Smooth muscle cell (in vitro differentiated cells): ENCODE measurements at regions not wholly inside any gene's neighbourhood (a gene's known extent, or its start where the extent isn't known, plus 50 kb on each side); places are given as distances from the start of the nearest gene placed in this dataset.

Experiments used
- DNase-seq: peaks from one replicate; lab custom pipeline; 2025; ENCODE audit not compliant: unreplicated experiment; lab: John Stamatoyannopoulos, UW
- H2AFZ ChIP-seq: fragments of 200-600 bp; sonication (generic); 2 replicates; pipeline ENCODE4 v1.6.0; 2016; ENCODE audit warnings: antibody characterized with exemption, low read depth, mild to moderate bottlenecking
- H3F3A ChIP-seq: fragments of 200-600 bp; sonication (generic); 2 replicates; pipeline ENCODE4 v1.6.0; 2017; ENCODE audit warnings: antibody characterized with exemption, low read depth
- H3K27ac ChIP-seq: fragments of 200-600 bp; sonication (generic); 2 replicates; pipeline ENCODE4 v1.5.1; 2016; ENCODE audit warnings: low read depth, mild to moderate bottlenecking
- H3K27me3 ChIP-seq: fragments of 200-600 bp; sonication (generic); 2 replicates; pipeline ENCODE4 v1.6.1; 2016; ENCODE audit warnings: low read depth, mild to moderate bottlenecking
- H3K36me3 ChIP-seq: fragments of 200-600 bp; sonication (generic); 2 replicates; pipeline ENCODE4 v1.5.1; 2016; ENCODE audit warnings: low read depth
- H3K4me1 ChIP-seq: fragments of 200-600 bp; sonication (generic); 2 replicates; pipeline ENCODE4 v1.5.1; 2016; ENCODE audit warnings: low read depth
- H3K4me2 ChIP-seq: fragments of 200-600 bp; sonication (generic); 2 replicates; pipeline ENCODE4 v1.6.0; 2016; ENCODE audit warnings: mild to moderate bottlenecking
- H3K4me3 ChIP-seq: fragments of 200-600 bp; sonication (generic); 2 replicates; pipeline ENCODE4 v1.5.1; 2016; ENCODE audit warnings: mild to moderate bottlenecking
- H3K79me2 ChIP-seq: fragments of 200-600 bp; sonication (generic); 2 replicates; pipeline ENCODE4 v1.6.0; 2016; ENCODE audit warnings: low read depth, mild to moderate bottlenecking
- H3K9ac ChIP-seq: fragments of 200-600 bp; sonication (generic); 2 replicates; pipeline ENCODE4 v1.6.0; 2016; ENCODE audit warnings: low read depth
- H3K9me3 ChIP-seq: fragments of 200-600 bp; sonication (generic); replicated peaks from 2 replicates; pipeline ENCODE4 v1.5.1; 2016; ENCODE audit warnings: low read depth
- H4K20me1 ChIP-seq: fragments of 200-600 bp; sonication (generic); 2 replicates; pipeline ENCODE4 v1.6.0; 2016; ENCODE audit warnings: low read depth
- CTCF ChIP-seq: fragments of 200-600 bp; sonication (generic); IDR thresholded peaks from 2 replicates; pipeline ENCODE4 v1.5.1; 2017; ENCODE audit warnings: borderline replicate concordance, mild to moderate bottlenecking, antibody characterized with exemption; ENCODE audit not compliant: insufficient read depth, poor library complexity, severe bottlenecking
- WGBS: methylation state at CpG from one replicate; pipeline ENCODE4 v1.1.7; 2016; ENCODE audit warnings: low lambda C conversion rate; 5-methylcytosine and 5-hydroxymethylcytosine counted together

DNA sequence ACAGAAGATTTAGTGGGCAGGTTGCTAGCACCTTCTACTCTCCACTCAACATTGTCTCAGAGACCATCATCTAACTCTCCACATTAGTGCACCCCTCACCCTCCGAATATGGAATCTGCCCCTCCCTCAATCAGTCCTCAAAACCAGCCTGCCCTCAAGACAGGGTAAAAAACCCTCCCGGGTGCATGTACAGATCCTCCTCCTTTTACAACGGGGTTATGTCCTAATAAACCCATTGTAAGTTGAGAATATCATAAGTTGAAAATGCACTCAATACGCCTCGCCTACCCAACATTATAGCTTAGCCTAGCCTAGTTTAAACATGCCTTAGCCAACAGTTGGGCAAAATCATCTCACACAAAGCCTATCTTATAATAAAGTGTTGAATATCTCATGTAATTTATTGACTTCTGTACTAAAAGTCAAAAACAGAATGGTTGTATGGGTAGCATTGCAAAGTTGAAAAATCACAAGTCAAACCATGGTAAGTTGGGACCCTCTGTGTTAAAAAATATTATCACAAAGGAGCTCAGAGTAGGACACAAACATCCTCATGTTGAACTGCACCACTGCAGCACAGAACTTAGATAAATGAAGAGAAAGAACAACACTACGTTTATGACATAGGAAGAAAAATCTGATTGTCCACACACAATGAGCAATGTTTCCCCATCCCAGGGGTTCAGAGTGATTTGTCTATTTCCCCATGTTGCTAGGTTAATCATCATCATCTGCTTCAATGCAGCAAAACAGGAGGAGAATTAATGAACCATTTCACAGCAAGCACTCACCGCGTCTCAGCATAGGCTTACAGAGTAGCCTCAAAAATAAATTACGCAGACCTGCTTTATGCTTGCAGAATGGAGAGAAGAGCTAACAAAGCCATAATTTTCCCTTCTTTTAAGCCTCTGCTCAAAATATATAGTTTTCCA, 184.1 kb upstream of the ARL4C start:
- H3K9ac ChIP-seq: peak overlapping the region; percentile 42
- H4K20me1 ChIP-seq: no peaks in the 10 kb centered on the region
- WGBS: 87% methylated on average over 9 of the region's 9 CpGs
- peaks cover 66% of the 10 kb centered on the region for H3K4me1 ChIP-seq
- H3F3A ChIP-seq: peaks cover 26% of the 10 kb centered on the region
- peak overlapping the region; percentile 91 for H3K27ac ChIP-seq
- peak overlapping the region; percentile 63 for H3K4me2 ChIP-seq
- no peaks in the 10 kb centered on the region for H3K79me2 ChIP-seq
- no peaks in the 10 kb centered on the region for H3K36me3 ChIP-seq
- no peaks in the 10 kb centered on the region for H3K9me3 ChIP-seq
- no peak overlapping the region for H2AFZ ChIP-seq
- no peak overlapping the region for H3K4me3 ChIP-seq
- no peak for TF ChIP-seq CTCF
- no peak for DNase-seq
- no peaks in the 10 kb centered on the region for H3K27me3 ChIP-seq

GRCh38 chr2:234679741-234680687, 183.1 kb upstream of the ARL4C start:
- 13% methylated on average over 14 of the region's 14 CpGs for WGBS
- Histone ChIP-seq H3K27ac (peak overlapping the region; percentile 91), H3K79me2 (no peaks in the 10 kb centered on the region), H3K4me2 (peak overlapping the region; percentile 78), H3K4me3 (no peak overlapping the region), H3F3A (peaks cover 26% of the 10 kb centered on the region), H3K9ac (peak overlapping the region; percentile 62), H3K4me1 (peaks cover 65% of the 10 kb centered on the region), H2AFZ (no peak overlapping the region), H3K9me3 (no peaks in the 10 kb centered on the region), H3K36me3 (no peaks in the 10 kb centered on the region), H4K20me1 (no peaks in the 10 kb centered on the region), H3K27me3 (no peaks in the 10 kb centered on the region)
- TF ChIP-seq CTCF: no peak
- DNase-seq: no peak

DNA sequence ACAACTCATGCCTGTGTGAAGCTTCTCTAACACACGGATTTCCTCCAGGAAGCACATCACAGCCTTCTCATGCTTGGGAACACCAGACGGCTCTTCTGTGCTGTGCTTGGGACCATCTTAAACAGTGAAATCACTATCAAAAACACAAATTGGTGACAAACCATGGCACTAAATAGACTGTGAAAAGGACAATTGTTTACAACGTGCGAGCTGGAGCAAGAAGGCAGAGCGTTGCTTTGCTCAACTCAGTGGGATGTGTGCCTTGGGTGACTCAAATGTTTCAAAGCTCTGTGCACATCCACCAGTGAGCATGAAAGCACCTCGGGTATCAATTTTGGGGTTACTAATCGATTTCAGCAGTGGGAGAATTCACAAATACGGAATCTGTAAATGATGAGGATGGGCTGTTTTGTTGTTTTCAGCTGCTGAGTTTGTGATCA, 182.4 kb upstream of the ARL4C start:
- peaks cover 26% of the 10 kb centered on the region for H3F3A ChIP-seq
- TF ChIP-seq CTCF: no peak
- H3K9me3 ChIP-seq: no peaks in the 10 kb centered on the region
- H3K4me3 ChIP-seq: no peak overlapping the region
- no peak for DNase-seq
- H2AFZ ChIP-seq: no peak overlapping the region
- H4K20me1 ChIP-seq: no peaks in the 10 kb centered on the region
- H3K79me2 ChIP-seq: no peaks in the 10 kb centered on the region
- peak overlapping the region; percentile 91 for H3K27ac ChIP-seq
- no peaks in the 10 kb centered on the region for H3K36me3 ChIP-seq
- H3K27me3 ChIP-seq: no peaks in the 10 kb centered on the region
- H3K4me2 ChIP-seq: peak overlapping the region; percentile 78
- H3K9ac ChIP-seq: peak overlapping the region; percentile 62
- WGBS: 59% methylated on average over 8 of the region's 8 CpGs
- H3K4me1 ChIP-seq: peaks cover 66% of the 10 kb centered on the region
